RWPE2 (cell line): ENCODE measurements at regions not wholly inside any gene's neighbourhood (a gene's known extent, or its start where the extent isn't known, plus 50 kb on each side); places are given as distances from the start of the nearest gene placed in this dataset.
A peak's percentile ranks its signal among the peaks of the same experiment; 100 is the strongest.

Experiments
- ATAC-seq: fragments of 200-7000 bp; cut with Tn5 transposase; 3 replicates; pipeline ENCODE4 v1.9.1; 2021; ENCODE audit warnings: low read depth
- DNase-seq: peaks from one replicate; pipeline ENCODE4 v3.0.0-alpha.2; 2020; ENCODE audit warnings: low spot score
- H3K27ac ChIP-seq: fragments of 450-650 bp; 2 replicates; pipeline ENCODE4 v1.5.1; 2017; ENCODE audit warnings: mild to moderate bottlenecking; ENCODE audit not compliant: poor library complexity, severe bottlenecking
- H3K27me3 ChIP-seq: fragments of 250-450 bp; sonication (Bioruptor Pico); 2 replicates; pipeline ENCODE4 v1.5.1; 2021; ENCODE audit warnings: mild to moderate bottlenecking, moderate library complexity; ENCODE audit not compliant: insufficient read depth, poor library complexity, severe bottlenecking
- H3K36me3 ChIP-seq: fragments of 250-450 bp; sonication (Bioruptor Pico); 2 replicates; pipeline ENCODE4 v1.5.1; 2020; ENCODE audit warnings: low read depth, mild to moderate bottlenecking, moderate library complexity
- H3K4me1 ChIP-seq: fragments of 250-450 bp; sonication (Bioruptor Pico); 2 replicates; pipeline ENCODE4 v1.5.1; 2021; ENCODE audit warnings: mild to moderate bottlenecking, moderate library complexity; ENCODE audit not compliant: insufficient read depth, poor library complexity, severe bottlenecking
- H3K4me3 ChIP-seq: fragments of 250-450 bp; sonication (Bioruptor Pico); 2 replicates; pipeline ENCODE4 v1.5.1; 2021; ENCODE audit warnings: mild to moderate bottlenecking, moderate library complexity; ENCODE audit not compliant: severe bottlenecking
- H3K9me3 ChIP-seq: fragments of 250-450 bp; sonication (Bioruptor Pico); 2 replicates; pipeline ENCODE4 v1.5.1; 2021; ENCODE audit warnings: mild to moderate bottlenecking, moderate library complexity; ENCODE audit not compliant: severe bottlenecking
- TF ChIP-seq, protein P1 (sequence below): fragments of 450-650 bp; IDR thresholded peaks from one replicate; pipeline ENCODE4 v1.5.1; 2017; ENCODE audit warnings: mild to moderate bottlenecking, moderate library complexity; ENCODE audit not compliant: poor library complexity, severe bottlenecking

DNA sequence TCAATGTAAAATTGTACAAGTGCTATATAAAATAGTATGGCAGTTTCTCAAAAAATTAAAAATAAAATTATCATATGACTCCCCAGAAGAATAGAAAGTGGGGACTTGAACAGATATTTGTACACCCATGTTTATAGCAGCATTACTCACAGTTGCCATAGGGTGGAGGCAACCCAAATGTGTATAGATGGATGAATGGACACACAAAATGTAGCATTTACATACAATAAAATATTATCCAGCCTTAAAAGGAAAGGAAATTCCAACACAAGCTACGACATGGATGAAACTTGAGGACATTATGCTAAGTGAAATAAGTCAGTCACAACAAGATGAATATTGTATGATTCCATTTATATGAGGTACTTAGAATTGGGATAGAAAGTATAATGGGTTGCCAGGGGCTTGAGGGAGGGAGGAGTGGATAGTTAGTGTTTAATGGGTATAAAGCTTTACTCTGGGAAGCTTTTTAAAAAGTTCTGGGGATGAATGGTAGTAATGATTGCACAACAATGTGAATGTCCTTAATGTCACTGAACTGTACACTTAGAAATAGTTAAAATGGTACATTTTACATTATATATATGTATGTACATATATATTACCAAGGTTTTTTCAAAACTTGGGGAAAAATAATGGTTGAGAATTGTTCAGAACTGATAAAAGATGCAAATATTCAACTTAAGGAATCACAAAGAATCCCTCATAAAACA, 53.0 kb upstream of the ADORA3 start:
- no peak overlapping the region for H3K4me3 ChIP-seq
- TF ChIP-seq, protein P1, sequence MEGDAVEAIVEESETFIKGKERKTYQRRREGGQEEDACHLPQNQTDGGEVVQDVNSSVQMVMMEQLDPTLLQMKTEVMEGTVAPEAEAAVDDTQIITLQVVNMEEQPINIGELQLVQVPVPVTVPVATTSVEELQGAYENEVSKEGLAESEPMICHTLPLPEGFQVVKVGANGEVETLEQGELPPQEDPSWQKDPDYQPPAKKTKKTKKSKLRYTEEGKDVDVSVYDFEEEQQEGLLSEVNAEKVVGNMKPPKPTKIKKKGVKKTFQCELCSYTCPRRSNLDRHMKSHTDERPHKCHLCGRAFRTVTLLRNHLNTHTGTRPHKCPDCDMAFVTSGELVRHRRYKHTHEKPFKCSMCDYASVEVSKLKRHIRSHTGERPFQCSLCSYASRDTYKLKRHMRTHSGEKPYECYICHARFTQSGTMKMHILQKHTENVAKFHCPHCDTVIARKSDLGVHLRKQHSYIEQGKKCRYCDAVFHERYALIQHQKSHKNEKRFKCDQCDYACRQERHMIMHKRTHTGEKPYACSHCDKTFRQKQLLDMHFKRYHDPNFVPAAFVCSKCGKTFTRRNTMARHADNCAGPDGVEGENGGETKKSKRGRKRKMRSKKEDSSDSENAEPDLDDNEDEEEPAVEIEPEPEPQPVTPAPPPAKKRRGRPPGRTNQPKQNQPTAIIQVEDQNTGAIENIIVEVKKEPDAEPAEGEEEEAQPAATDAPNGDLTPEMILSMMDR: no peak
- ATAC-seq (no peak), DNase-seq (no peak)
- peaks cover 14% of the 10 kb centered on the region for H3K4me1 ChIP-seq
- no peak overlapping the region for H3K27ac ChIP-seq
- no peaks in the 10 kb centered on the region for H3K9me3 ChIP-seq
- no peaks in the 10 kb centered on the region for H3K36me3 ChIP-seq
- no peaks in the 10 kb centered on the region for H3K27me3 ChIP-seq

DNA sequence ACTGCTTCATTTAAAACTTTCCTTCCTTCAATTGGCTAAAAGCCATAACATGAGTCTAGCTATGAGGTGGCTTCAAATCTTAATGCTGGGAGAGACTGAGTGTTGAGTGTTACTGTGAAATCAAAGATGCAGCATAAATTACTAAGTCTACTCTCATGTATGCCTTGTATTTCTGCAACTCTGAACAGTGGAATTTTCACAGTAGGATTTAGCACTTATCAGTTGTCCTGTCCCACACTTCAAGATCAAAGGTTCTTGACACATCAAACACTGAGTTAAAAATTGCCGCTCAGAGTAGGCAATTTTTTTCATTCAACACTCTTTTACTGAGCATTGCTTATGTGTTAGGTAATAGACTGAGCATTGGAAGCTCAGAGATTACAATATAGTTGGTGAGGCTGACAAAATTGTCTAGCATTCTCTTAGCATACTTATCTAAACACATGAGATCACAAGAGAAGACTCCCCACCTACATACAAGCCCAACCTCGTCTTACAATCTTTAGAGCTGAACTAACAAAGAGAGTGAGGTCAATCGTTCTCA, 56.4 kb upstream of the ADORA3 start:
- Histone ChIP-seq H3K27ac (no peak overlapping the region), H3K36me3 (no peaks in the 10 kb centered on the region), H3K4me1 (peaks cover 12% of the 10 kb centered on the region), H3K27me3 (no peaks in the 10 kb centered on the region), H3K9me3 (no peaks in the 10 kb centered on the region), H3K4me3 (no peak overlapping the region)
- ATAC-seq: no peak
- TF ChIP-seq, protein P1: no peak
- DNase-seq: no peak

DNA sequence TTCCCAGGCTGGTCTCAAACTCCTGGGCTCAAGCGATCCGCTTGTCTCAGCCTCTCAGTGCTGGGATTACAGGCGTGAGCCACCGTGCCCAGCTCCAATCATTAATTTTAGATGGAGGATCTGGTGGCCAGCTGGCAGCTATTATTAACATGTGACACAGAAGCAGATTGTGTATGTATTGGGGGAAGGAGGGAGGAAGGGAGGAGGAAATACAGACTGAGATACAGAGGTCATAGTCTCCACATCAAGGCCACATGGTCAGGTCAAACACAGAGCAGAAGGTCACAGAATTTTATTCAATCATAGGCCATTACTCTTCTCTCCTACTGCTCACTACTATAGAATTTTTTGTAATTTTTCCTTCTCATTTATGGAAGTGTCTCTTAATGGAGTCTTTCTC, 57.9 kb upstream of the ADORA3 start:
- Histone ChIP-seq H3K27me3 (no peaks in the 10 kb centered on the region), H3K4me3 (no peak overlapping the region), H3K4me1 (peaks cover 9% of the 10 kb centered on the region), H3K9me3 (no peaks in the 10 kb centered on the region), H3K36me3 (no peaks in the 10 kb centered on the region), H3K27ac (no peak overlapping the region)
- no peak for ATAC-seq
- no peak for DNase-seq
- TF ChIP-seq, protein P1: no peak

DNA sequence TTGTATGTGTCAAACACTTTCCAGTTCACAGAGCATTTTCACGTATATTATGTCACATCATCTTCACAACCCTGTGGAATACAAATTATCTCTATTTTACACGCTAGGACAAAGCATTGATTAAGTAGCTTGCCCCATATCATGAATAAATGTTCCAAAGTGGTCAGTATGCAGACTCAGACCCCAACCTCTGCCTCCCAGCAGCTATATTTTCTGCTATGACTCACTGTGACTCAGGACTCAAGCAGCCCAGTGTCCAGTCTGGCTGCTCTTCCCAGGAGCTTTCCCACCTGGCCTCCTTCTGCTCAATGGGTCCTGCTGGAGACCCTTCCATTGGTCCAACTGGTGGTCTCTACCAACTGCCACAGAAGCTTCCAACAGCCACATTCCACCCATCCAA, 56.0 kb upstream of the RAP1A start:
- H3K9me3 ChIP-seq: no peaks in the 10 kb centered on the region
- H3K4me3 ChIP-seq: no peak overlapping the region
- DNase-seq (no peak), ATAC-seq (peak; percentile 94)
- H3K4me1 ChIP-seq: peaks cover 8% of the 10 kb centered on the region
- H3K27me3 ChIP-seq: no peaks in the 10 kb centered on the region
- TF ChIP-seq, protein P1: no peak
- H3K27ac ChIP-seq: peak overlapping the region; percentile 7
- no peaks in the 10 kb centered on the region for H3K36me3 ChIP-seq

DNA sequence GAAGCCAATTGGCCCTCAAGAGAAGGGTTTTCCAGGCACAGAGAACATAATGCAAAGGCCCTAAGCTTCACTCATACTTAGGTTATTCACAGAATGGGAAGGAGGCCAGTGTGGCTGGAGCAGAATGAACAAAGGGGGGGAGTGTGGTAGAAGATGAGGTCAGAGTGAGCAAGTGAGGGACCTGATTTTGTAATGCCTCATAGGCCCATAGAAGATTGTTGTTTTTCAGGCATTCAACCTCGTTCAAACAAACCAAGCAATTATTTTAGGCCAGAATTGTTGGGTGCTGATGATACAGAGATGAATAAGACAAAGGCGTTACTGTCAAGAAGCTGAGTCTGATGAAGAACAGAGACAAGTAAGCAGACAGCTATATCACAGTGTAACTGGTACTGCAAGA, 54.5 kb upstream of the RAP1A start:
- DNase-seq (no peak), ATAC-seq (peak; percentile 55)
- peaks cover 8% of the 10 kb centered on the region for H3K4me1 ChIP-seq
- no peaks in the 10 kb centered on the region for H3K9me3 ChIP-seq
- no peaks in the 10 kb centered on the region for H3K36me3 ChIP-seq
- TF ChIP-seq, protein P1: no peak
- H3K27me3 ChIP-seq: no peaks in the 10 kb centered on the region
- peak overlapping the region; percentile 7 for H3K27ac ChIP-seq
- H3K4me3 ChIP-seq: no peak overlapping the region
